Posterior cingulate gyrus (tissue), 11 donors: ENCODE measurements at regions not wholly inside any gene's neighbourhood (a gene's known extent, or its start where the extent isn't known, plus 50 kb on each side); places are given as distances from the start of the nearest gene placed in this dataset.

Source experiments
- DNase-seq, 10 donors: peaks; one replicate each; pipeline versions ENCODE4 v3.0.0 to v3.0.0-alpha.2; 2020 to 2021; ENCODE audit warnings: mixed read lengths in 3 of 10
- intact Hi-C: fragments of 100-400 bp; cut with DNase I; formaldehyde crosslinking; loops from one replicate; pipeline ENCODE4 v1.15.1; 2023

DNA sequence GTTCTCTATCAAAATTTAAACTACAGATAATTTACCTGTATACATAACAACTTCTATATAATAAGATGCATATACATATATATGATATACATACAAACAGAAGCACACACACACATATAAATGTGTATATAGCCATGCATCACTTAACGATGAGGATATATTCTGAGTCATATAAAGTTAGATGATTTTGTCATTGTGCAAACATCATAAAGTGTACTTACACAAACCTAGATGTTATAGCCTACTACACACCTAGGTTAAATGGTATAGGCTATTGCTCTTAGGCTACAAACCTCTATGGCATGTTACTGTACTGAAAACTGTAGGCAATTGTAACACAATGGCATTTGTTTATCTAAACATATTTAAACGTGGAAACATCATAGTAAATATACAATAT, 937.6 kb upstream of the KCND2 start:
- intact Hi-C loops, result no loop called here

DNA sequence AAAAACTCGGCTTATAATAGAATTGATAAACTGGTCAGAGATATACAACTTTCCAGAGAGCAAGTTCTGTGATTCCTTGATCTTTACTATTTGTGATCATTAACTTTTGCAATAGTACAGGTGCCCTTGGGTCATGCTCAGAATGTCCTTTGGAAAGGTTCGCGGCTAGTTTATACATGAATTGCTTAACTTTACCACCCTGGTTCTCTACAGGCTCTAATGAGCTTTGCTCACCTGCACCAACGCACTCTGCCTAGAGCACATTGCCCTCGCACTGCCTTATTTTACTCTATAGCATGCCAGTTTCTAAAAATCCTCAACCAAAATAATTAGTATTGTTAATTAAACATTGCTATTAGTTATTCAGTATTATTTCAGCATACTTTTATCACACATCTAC, 931.2 kb upstream of the KCND2 start:
- intact Hi-C loops, result no loop called here
- DNase-seq, result no peak

More for the DNA sequence above, 937.6 kb upstream of the KCND2 start:
- DNase-seq, result no peak

DNA sequence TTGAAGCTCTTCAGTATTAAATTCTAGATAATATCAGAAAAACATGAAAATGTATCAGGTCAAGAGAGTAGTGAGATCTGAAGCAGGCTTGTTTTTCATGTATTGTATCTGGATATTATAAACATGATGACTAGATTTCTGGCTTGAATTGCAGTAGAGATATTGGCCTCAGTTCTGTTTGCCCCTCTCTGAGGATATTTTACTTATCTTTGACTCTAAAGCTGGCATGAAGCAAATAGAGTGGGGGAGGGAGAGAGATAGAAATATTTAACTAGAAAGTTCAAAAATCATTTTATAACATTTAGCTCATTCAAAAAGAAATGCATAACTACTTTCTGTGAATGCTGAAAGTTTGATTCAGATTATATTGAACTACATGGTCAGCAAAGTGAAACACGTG, 929.7 kb upstream of the KCND2 start:
- DNase-seq, result no peak
- intact Hi-C loops, result no loop called here

DNA sequence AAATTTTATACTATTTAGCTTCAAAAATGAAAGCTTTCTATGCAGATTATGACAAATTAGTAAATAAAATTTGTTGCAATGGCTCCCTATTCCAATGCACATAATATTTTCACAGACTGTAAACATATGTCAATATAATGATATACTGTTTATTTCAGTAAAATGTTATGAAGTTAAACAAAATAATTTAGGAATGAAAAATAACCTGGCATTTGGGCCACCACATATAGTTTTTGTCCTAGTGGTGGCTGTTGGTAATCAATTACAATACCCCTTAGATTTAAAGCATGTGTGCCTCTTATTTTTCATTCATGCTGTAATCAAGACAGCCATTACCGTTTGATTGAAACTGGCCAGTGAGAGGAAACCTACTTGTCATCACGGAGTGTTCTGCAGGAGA, 928.5 kb upstream of the KCND2 start:
- intact Hi-C loops, result no loop called here

DNA sequence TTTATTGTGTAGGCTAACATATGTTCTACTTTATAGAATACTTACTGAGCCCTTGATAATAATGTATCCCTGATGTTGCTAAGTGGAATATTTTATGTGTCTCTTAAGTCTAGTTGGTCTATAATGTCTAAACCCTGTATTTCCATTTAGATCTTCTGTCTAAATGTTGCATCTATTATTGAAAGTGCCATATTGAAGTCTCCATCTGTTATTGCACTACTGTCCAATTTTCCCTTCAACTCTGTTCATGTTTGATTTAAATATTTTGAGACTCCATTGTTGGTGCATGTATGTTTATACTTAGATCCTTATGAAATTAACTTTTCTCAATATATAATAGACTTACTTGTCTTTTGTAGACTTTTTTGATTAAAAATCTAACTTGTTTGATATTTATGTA, 924.5 kb upstream of the KCND2 start:
- no peak for DNase-seq
- intact Hi-C loops, result no loop called here

More for the DNA sequence above, 928.5 kb upstream of the KCND2 start:
- no peak for DNase-seq

DNA sequence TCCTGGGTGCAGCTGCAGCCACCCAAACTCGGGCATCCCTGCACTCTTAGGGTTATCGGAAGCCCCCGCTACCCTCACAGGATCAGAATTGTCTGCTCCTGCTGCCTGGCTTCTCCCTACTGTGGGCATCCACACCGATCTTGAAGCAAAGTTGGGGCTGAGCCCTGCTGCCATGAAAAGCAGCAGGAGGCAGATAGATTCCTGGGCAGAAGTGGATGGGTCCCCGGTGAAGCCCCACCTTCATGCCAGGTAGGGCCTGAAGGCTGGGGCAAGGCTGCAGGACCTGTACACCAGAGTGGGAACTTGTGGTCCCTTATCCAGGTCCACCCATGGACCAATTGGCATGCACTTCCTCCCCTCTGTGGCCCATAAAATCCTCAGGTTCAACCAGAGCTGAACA, 922.6 kb upstream of the KCND2 start:
- intact Hi-C loops, result no loop called here
- DNase-seq, result peak in 1 of 10 donors; percentile 49

DNA sequence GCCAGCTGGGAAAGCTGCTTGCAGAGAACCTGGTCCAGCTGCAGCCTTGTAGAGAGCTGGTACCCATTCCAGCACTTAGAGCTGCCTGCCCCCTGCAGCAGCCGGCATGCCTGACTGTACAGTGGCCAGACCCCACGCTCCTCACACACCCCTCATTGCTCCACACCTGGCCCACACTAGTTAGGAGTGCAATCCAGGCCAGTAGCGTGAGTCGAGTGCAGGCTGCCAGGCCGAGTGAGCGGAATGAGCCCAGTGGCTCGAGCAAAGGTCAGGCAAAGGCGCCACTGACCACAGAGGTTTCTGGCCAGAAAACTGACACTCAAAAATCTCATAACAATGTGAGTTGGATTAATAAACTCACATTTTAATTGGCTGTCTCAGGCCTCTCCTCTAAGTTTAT, 921.7 kb upstream of the KCND2 start:
- intact Hi-C loops, result no loop called here
- DNase-seq, result peak in 2 of 10 donors; percentile 33 to 67

DNA sequence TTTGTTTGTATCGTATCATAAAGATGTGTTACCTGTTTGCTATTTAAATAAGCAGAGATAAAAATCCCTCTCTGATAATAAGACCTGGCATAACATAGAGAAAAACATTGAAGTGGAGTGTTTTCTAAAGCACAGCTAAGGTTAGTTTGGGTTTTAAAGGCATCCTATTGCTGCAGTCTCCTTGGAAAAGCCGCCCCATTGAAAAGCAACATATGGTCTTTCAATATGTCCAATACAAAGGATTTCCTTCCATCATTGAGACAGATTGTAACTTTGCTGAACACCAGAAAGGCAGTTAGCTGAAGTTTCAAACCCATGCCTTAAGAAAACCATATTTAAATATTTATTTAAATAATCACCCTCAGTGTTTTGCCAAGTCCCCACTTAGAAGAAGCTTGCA, 898.5 kb upstream of the KCND2 start:
- no peak for DNase-seq
- intact Hi-C loops, result no loop called here

DNA sequence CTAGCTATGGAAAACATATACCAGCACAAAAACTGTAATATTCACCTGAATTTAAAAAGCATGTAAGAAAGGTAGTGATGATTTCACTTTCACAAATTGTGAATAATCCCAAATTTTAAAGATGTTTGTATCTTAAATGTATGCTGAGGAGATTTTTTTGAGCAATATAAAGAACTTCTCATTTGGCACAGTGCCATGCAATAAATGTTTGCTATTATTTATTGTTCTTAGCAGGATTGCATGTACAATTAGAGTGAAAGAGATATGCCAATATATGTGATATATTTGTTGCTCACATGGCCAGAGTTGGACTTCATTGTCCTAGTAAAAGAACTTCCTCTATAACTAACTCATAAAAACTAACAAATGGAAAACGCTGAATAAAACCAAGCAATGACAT, 895.1 kb upstream of the KCND2 start:
- DNase-seq, result no peak

DNA sequence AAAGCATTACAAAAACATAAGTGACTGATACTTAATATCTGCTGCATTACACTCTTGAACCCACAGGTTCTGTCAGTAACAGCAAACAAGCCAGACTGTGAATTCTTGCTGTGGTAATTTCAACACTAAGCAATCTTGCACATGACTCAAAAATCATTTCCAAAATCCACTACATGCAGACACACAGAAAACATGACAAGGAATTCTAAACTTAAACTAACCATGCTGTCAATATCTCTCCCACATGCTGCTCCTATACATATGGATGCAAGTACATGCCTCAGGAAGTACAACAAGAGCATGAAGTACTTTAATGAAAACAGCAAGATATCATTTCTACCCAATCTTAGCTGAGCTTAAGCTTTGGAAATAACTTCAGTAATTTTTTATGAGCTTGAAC, 890.2 kb upstream of the KCND2 start:
- intact Hi-C loops, result no loop called here
- no peak for DNase-seq

More for the DNA sequence above, 895.1 kb upstream of the KCND2 start:
- intact Hi-C loops, result no loop called here

DNA sequence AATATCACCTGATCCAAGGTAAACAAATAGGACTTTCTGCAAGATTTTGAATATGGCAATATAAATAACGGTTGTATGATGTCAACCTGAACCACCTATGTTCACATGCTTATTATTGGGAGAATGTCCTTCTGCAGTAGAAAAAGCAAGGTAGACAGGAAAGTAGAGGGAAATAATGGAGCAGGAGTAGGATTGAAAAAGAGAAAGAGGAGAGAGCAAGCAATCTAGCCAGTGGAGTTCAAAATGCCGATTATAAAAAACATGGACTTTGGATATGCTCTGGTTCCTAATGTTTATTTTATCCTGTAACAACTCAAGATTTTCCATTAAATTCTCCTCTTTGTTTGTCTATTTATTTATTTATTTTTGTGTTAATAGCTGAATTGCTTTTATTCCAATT, 878.0 kb upstream of the KCND2 start:
- intact Hi-C loops, result no loop called here
- DNase-seq, result no peak

DNA sequence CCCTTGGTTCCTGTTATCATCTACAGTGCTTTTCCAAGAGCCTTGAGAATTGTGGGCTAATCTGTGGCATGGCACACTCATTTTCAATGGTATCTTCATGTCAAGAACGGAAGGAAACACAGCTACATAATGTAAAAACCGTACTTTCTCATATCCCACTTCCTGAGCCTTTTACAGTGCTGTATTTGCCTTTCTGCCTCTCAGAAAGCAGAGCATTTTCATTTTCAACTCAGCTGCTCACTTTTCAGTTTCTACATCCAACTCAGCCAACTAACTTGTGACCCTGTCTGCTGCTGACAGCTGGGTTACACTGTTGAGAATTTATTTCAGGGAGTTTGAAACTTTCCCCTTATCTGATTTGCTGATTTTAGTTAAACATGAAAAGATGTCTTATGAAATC, 875.8 kb upstream of the KCND2 start:
- no peak for DNase-seq
- intact Hi-C loops, result no loop called here

DNA sequence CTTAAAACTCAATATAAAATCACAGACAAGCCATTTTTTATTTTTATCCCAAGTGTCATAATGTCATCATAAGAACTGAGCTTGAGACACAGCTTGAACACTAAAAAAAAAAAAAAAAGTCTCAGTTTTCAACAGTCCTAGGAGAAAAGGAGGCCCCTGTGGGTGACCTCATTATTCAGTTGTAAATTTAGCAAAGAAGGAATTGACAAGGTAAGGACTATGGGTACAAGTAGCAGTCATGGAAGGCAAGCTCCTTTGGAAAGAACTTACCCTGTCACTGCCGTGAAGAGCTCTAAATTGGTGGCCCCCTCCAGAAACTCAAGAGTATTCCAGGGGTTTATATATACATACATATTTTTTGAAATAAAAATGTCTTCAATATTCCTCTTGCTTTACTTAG, 864.4 kb upstream of the KCND2 start:
- intact Hi-C loops, result no loop called here
- DNase-seq, result no peak

DNA sequence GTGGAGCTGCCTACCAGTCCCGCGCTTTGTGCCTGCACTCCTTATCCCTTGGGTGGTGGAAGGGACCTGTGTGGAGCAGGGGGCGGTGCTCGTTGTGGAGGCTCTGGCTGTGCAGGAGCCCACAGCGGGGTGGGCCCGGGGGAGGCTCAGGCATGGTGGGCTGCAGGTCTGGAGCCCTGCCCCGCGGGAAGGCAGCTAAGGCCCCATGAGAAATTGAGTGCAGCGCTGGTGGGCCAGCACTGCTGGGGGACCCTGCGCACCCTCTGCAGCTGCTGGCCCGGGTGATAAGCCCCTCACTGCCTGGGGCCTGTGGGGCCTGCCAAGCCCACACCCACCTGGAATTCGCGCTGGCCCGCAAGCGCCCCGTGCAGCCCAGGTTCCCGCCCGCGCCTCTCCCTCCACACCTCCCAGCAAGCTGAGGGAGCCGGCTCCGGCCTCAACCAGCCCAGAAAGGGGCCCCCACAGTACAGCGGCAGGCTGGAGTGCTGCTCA, 859.6 kb upstream of the KCND2 start:
- peak in 2 of 10 donors; percentile 66 to 73 for DNase-seq
- intact Hi-C loops, result no loop called here

DNA sequence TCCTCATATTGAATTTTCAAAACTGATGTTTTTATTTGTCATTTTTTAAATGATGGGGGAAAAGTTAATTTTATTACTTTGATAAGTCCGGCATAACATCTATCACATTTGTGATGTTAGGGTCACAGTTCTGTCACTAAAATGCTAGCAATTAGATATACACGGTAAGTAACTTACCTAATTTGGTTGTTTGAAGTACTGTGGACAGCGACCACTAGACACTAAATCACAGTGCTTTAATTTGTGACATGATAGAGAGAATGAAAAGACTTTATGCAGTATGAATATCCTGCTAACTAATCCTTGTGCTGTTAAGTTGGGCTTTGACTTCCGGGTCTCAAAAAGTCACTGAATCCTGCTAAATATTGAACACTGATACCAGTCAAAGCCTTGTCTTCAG, 857.3 kb upstream of the KCND2 start:
- intact Hi-C loops, result no loop called here
- no peak for DNase-seq

DNA sequence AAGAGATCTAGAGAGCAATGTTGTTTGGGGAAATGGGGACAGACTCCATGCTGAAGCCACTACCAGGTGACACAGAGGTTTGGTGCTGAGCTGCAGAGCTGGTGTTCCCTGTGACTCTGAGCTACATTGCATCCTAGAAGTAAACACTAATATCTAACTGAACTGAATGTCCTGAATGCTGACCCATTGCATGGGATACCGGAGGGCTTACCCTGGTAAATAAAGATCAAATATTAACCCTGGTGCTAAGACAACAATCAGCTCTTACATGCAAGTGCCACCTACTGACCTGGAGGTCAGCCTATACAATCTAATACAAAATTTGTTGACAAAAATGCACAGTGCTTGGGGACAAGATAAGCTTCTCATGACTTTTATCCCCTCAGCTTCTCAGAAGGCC, 851.3 kb upstream of the KCND2 start:
- no peak for DNase-seq
- intact Hi-C loops, result no loop called here

DNA sequence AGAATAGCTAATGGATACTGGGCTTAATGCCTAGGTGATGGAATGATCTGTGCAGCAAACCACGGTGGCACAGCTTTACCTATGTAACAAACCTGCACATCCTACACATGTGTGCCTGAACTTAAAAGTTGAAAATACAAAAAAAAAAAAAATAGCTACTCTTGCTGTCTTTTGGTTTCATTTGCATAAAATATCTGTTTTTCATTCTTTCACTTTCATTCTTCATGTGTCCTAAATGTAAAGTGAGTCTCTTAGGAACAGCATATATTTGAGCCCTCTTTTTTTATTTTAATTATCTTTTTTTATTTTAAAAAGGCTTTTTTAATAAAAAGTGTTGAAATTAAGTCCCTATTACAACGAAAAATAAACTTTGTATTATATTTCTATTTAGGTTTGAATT, 836.1 kb upstream of the KCND2 start:
- intact Hi-C loops, result no loop called here
- DNase-seq, result no peak

DNA sequence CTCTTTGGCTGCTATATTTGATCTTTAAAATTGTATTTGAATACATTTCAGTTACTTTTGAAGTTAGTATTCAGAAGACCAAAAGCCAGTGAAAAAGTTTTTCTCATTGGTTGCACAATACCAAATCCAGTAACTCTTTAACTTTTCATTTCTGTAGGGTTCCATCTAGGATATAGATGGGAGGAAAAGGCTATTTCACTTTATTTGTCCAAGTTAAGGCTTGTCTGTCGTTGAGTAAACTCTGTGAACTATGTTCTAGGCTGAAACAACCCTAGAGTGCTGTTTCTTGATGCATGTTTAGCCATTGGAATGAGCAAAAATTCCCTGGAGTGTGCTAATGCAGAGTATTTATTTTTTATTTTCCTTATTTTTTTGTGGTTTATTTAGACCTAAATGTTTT, 834.7 kb upstream of the KCND2 start:
- DNase-seq, result no peak
- intact Hi-C loops, result no loop called here

DNA sequence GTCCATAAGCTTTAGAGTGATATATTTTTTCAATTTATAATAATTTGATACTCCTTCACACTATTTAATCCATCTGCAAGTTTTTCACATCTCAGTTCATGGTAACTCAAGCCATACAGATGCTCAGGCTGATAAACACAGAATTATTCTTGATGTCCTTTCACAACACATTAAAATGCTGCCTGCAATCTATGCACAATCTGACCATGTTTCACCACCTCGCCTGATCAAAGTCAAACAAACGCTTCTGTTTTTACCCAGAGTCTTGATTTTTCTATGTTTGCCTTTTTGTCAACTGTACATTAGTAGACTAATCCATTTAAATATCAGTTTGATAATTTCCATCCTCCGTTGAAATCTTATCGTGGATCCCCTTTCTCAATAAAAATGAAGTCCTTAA, 833.8 kb upstream of the KCND2 start:
- no peak for DNase-seq
- intact Hi-C loops, result no loop called here

DNA sequence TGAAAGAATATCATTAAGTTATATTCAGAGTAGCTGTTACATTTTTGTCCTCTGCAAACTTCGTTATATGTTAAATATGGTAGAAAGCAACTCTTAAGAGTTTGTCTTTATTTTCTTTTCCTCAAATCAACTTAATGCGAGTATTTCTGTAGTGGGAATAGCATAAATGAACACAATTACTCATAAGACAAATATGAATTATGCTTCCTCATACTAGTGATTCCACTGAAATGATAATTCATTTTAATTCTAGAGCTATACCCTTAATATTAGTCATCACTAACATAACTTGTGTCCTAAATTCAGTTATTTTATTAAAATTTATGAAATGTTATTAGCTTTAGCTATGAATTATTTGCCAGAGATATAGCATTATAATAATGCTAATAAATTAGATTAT, 820.6 kb upstream of the KCND2 start:
- intact Hi-C loops, result no loop called here
- DNase-seq, result no peak

DNA sequence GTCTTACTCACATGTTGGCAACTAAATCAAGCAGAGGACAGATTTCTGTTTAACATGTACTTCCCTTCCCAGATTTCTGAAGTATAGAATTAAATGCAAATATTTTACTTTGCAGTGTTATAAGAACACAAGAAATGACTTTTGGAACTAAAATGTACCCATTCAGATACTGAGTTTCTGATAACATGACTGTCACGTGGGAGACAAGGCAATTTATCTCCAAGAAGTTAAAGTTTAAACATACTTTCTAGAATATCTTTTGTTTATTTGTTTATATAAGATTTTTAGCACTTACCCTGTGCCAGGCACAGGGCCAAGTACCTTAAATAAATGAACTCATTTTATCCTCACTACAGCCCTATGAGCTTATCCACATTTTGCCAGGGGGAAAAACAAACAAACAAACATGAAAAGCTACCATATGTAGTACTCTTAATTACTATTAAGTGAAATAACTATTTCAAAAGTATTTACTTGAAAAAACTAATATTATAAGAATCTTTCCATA, 807.1 kb upstream of the KCND2 start:
- intact Hi-C loops, result no loop called here
- no peak for DNase-seq

DNA sequence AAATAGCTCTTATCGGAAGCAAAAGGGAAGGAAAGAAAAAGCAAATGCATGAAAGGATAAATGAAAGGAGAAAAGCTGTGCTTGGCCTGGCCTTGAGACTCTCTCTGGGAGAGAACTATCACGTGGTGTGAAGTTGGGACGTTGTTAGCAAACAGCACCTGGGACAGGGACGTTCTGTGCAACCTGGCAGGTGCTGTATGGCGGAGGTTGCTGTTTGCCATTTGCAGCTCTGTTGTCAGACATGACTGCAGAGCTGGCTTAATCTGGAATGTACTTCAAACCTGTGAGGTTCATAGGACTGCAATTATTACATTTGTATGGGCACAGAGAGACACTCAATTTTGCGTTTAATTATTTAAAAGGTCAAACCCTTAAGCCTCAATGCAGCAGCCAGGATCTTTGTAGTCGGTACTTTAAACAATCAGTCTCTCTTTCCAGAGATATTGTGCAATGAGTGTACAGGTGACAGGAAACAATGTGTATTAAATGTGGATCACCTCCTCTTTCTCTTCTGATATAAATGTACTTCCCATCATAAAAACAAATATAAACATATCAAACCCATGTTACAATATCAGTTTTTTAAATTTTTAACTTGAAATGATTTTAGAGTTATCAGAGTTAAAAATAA, 800.5 kb upstream of the KCND2 start:
- no peak for DNase-seq

DNA sequence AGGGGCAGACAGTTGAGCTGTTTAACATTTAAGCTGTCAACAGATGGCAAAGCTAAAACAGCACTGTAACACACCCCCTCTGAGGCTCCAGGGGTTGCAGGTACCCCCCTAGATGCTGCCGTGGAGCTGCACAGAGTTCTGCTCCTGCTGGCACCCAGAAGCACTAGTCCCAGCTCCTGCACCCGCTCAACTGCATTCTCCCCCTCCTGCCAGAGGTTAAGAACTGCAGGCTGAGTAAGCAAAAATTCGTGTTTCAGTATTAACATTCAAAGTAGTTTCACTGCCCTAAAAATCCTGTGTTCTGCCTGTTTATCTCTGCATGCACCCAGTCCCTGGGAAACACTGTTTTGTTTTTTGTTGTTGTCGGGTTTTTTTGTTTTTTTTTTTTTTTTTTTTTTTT, 790.8 kb upstream of the KCND2 start:
- DNase-seq, result peak in 2 of 10 donors; percentile 33 to 57

More for the DNA sequence above, 800.5 kb upstream of the KCND2 start:
- intact Hi-C loops, result no loop called here

More for the DNA sequence above, 790.8 kb upstream of the KCND2 start:
- intact Hi-C loops, result no loop called here
